ENCODE measurements at regions not wholly inside any gene's neighbourhood (a gene's known extent, or its start where the extent isn't known, plus 50 kb on each side); places are given as distances from the start of the nearest gene placed in this dataset.
A peak's percentile ranks its signal among the peaks of the same experiment; 100 is the strongest.

DNA sequence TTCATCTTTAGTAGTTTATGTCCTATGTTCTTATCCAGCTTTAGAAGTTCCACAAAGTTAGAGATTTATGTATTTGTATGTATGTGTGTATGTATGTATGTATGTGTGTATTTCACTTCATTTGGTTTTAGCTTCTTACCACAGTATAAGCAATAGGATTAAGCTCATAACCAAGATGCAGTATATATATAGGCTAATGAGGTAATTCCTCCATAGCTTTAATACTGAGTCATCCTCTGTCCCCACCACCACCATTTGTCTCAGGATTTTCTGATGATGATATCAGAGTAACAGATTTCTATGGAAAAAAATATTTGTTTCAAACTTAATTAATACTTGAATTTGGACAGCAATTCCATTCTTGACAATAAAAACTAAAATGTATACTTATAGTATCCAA, 159.2 kb downstream of the SOX11 start:
- Histone ChIP-seq H3K4me1 (no peaks in the 10 kb centered on the region), H3K36me3 (no peaks in the 10 kb centered on the region), H3K4me2 (no peak overlapping the region), H3K79me2 (ENCODE audit: low read depth) (no peaks in the 10 kb centered on the region), H3K27me3 (no peaks in the 10 kb centered on the region), H3K9me3 (ENCODE audit: low read depth) (no peaks in the 10 kb centered on the region), H3K4me3 (no peak overlapping the region), H2AFZ (replicated peaks) (no peak overlapping the region), H4K20me1 (ENCODE audit: low read depth) (no peaks in the 10 kb centered on the region), H3F3A (ENCODE audit: low read depth) (no peaks in the 10 kb centered on the region), H3K9ac (no peak overlapping the region), H3K27ac (no peak overlapping the region)
- DNase-seq (ENCODE audit: low spot score), result no peak
- H3K27ac Mint-ChIP-seq, result peak overlapping the region; percentile 12
- peaks cover 1% of the 10 kb centered on the region for H3K36me3 Mint-ChIP-seq
- peaks cover 1% of the 10 kb centered on the region for H3K27me3 Mint-ChIP-seq (ENCODE audit: insufficient read depth, low read depth)
- no peak overlapping the region for H3K4me3 Mint-ChIP-seq
- peaks cover 29% of the 10 kb centered on the region for H3K4me1 Mint-ChIP-seq
- peaks cover 1% of the 10 kb centered on the region for H3K9me3 Mint-ChIP-seq
- TF ChIP-seq, protein P1, sequence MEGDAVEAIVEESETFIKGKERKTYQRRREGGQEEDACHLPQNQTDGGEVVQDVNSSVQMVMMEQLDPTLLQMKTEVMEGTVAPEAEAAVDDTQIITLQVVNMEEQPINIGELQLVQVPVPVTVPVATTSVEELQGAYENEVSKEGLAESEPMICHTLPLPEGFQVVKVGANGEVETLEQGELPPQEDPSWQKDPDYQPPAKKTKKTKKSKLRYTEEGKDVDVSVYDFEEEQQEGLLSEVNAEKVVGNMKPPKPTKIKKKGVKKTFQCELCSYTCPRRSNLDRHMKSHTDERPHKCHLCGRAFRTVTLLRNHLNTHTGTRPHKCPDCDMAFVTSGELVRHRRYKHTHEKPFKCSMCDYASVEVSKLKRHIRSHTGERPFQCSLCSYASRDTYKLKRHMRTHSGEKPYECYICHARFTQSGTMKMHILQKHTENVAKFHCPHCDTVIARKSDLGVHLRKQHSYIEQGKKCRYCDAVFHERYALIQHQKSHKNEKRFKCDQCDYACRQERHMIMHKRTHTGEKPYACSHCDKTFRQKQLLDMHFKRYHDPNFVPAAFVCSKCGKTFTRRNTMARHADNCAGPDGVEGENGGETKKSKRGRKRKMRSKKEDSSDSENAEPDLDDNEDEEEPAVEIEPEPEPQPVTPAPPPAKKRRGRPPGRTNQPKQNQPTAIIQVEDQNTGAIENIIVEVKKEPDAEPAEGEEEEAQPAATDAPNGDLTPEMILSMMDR (IDR thresholded peaks at IDR 0.05), result no peak
- no peak for TF ChIP-seq EZH2 (IDR thresholded peaks at IDR 0.05)
- no peak for TF ChIP-seq EZH2phosphoT487 (IDR thresholded peaks at IDR 0.05)

- no peak overlapping the region for H3K4me2 ChIP-seq
- H3K9me3 ChIP-seq (ENCODE audit: low read depth), result no peaks in the 10 kb centered on the region
- no peak overlapping the region for H3K4me3 Mint-ChIP-seq
- H3K27ac ChIP-seq, result no peak overlapping the region
- DNase-seq (ENCODE audit: low spot score), result no peak
- H3K27me3 Mint-ChIP-seq (ENCODE audit: insufficient read depth, low read depth), result peaks cover 3% of the 10 kb centered on the region
- no peak overlapping the region for H2AFZ ChIP-seq (replicated peaks)
- H3K4me3 ChIP-seq, result no peak overlapping the region
- no peak overlapping the region for H3K9ac ChIP-seq
- no peaks in the 10 kb centered on the region for H4K20me1 ChIP-seq (ENCODE audit: low read depth)
- H3K4me1 ChIP-seq, result no peaks in the 10 kb centered on the region
- no peaks in the 10 kb centered on the region for H3K36me3 ChIP-seq
- no peaks in the 10 kb centered on the region for H3K79me2 ChIP-seq (ENCODE audit: low read depth)
- H3F3A ChIP-seq (ENCODE audit: low read depth), result no peaks in the 10 kb centered on the region
- H3K9me3 Mint-ChIP-seq, result peaks cover 15% of the 10 kb centered on the region
- TF ChIP-seq EZH2 (IDR thresholded peaks at IDR 0.05) (no peak), EZH2phosphoT487 (IDR thresholded peaks at IDR 0.05) (no peak)
- TF ChIP-seq, protein P1 (IDR thresholded peaks at IDR 0.05), result no peak
- peaks cover 5% of the 10 kb centered on the region for H3K36me3 Mint-ChIP-seq
- no peaks in the 10 kb centered on the region for H3K27me3 ChIP-seq
- no peak overlapping the region for H3K27ac Mint-ChIP-seq
- H3K4me1 Mint-ChIP-seq, result peaks cover 15% of the 10 kb centered on the region
Measured at GRCh38 chr2:5854797-5855196, 162.6 kb downstream of the SOX11 start.

- Histone ChIP-seq H3K4me1 (no peaks in the 10 kb centered on the region), H2AFZ (replicated peaks) (no peak overlapping the region), H3K9me3 (ENCODE audit: low read depth) (no peaks in the 10 kb centered on the region), H3K36me3 (no peaks in the 10 kb centered on the region), H3K27me3 (no peaks in the 10 kb centered on the region), H3K4me3 (no peak overlapping the region), H3K79me2 (ENCODE audit: low read depth) (no peaks in the 10 kb centered on the region), H4K20me1 (ENCODE audit: low read depth) (no peaks in the 10 kb centered on the region), H3K9ac (no peak overlapping the region), H3K27ac (no peak overlapping the region), H3K4me2 (no peak overlapping the region), H3F3A (ENCODE audit: low read depth) (no peaks in the 10 kb centered on the region)
- no peaks in the 10 kb centered on the region for H3K36me3 Mint-ChIP-seq
- H3K4me3 Mint-ChIP-seq, result no peak overlapping the region
- peaks cover 4% of the 10 kb centered on the region for H3K27me3 Mint-ChIP-seq (ENCODE audit: insufficient read depth, low read depth)
- H3K27ac Mint-ChIP-seq, result no peak overlapping the region
- H3K4me1 Mint-ChIP-seq, result peaks cover 11% of the 10 kb centered on the region
- H3K9me3 Mint-ChIP-seq, result peaks cover 13% of the 10 kb centered on the region
- TF ChIP-seq, protein P1 (IDR thresholded peaks at IDR 0.05), result no peak
- TF ChIP-seq EZH2 (IDR thresholded peaks at IDR 0.05), result no peak
- no peak for TF ChIP-seq EZH2phosphoT487 (IDR thresholded peaks at IDR 0.05)
- DNase-seq (ENCODE audit: low spot score), result no peak
Measured at GRCh38 chr2:5867056-5867455, 174.9 kb downstream of the SOX11 start.

All from neural progenitor cell (in vitro differentiated cells).